ENCODE measurements at regions not wholly inside any gene's neighbourhood (a gene's known extent, or its start where the extent isn't known, plus 50 kb on each side); places are given as distances from the start of the nearest gene placed in this dataset.

- H3K4me1 ChIP-seq, result no peaks in the 10 kb centered on the region
- no peak overlapping the region for H3K4me3 ChIP-seq
- H3K27ac ChIP-seq, result no peak overlapping the region
- H3K27me3 ChIP-seq, result no peaks in the 10 kb centered on the region
- TF ChIP-seq POLR2A (IDR thresholded peaks at IDR 0.05) (no peak), CTCF (IDR thresholded peaks at IDR 0.05) (no peak)
- no peaks in the 10 kb centered on the region for H3K36me3 ChIP-seq
- 41 to 49% methylated on average over 2 of the region's 2 CpGs for WGBS, 2 donors
- H3K9me3 ChIP-seq, result no peaks in the 10 kb centered on the region
- intact Hi-C loops (cut with DNase I), result no loop called here
- DNase-seq, result no peak
Observed at GRCh38 chr3:18883571-18883970, 264.7 kb upstream of the KCNH8 start.

GRCh38 chr3:18880691-18881090 lies 267.6 kb upstream of the KCNH8 start:
- 80 to 94% methylated on average over 1 of the region's 1 CpG for WGBS, 2 donors
- TF ChIP-seq POLR2A (IDR thresholded peaks at IDR 0.05) (no peak), CTCF (IDR thresholded peaks at IDR 0.05) (no peak)
- no peaks in the 10 kb centered on the region for H3K9me3 ChIP-seq
- no peak for DNase-seq
- H3K4me3 ChIP-seq, result no peak overlapping the region
- no peaks in the 10 kb centered on the region for H3K36me3 ChIP-seq
- H3K27ac ChIP-seq, result no peak overlapping the region
- H3K4me1 ChIP-seq, result no peaks in the 10 kb centered on the region
- no peaks in the 10 kb centered on the region for H3K27me3 ChIP-seq
- intact Hi-C loops (cut with DNase I), result no loop called here

GRCh38 chr3:18872466-18872865 lies 275.8 kb upstream of the KCNH8 start:
- no peaks in the 10 kb centered on the region for H3K36me3 ChIP-seq
- TF ChIP-seq POLR2A (IDR thresholded peaks at IDR 0.05), result no peak
- TF ChIP-seq CTCF (IDR thresholded peaks at IDR 0.05), result no peak
- H3K9me3 ChIP-seq, result no peaks in the 10 kb centered on the region
- 75 to 82% methylated on average over 1 of the region's 1 CpG for WGBS, 2 donors
- no peaks in the 10 kb centered on the region for H3K27me3 ChIP-seq
- DNase-seq, result no peak
- H3K27ac ChIP-seq, result no peak overlapping the region
- intact Hi-C loops (cut with DNase I), result no loop called here
- H3K4me3 ChIP-seq, result no peak overlapping the region
- peaks cover 0 to 8% (median 0%) of the 10 kb centered on the region in 3 donors for H3K4me1 ChIP-seq

- no peaks in the 10 kb centered on the region for H3K36me3 ChIP-seq
- H3K27ac ChIP-seq, result no peak overlapping the region
- no peak for DNase-seq
- no peaks in the 10 kb centered on the region for H3K27me3 ChIP-seq
- no peak overlapping the region for H3K4me3 ChIP-seq
- no peaks in the 10 kb centered on the region for H3K9me3 ChIP-seq
- 49 to 50% methylated on average over 2 of the region's 2 CpGs for WGBS, 2 donors
- intact Hi-C loops (cut with DNase I), result no loop called here
- TF ChIP-seq POLR2A (IDR thresholded peaks at IDR 0.05) (no peak), CTCF (IDR thresholded peaks at IDR 0.05) (no peak)
- H3K4me1 ChIP-seq, result peaks cover 0 to 8% (median 0%) of the 10 kb centered on the region in 3 donors
Observed at GRCh38 chr3:18870642-18871041, 277.7 kb upstream of the KCNH8 start.

GRCh38 chr3:18870074-18870640 lies 278.2 kb upstream of the KCNH8 start:
- H3K27me3 ChIP-seq, result no peaks in the 10 kb centered on the region
- no peaks in the 10 kb centered on the region for H3K36me3 ChIP-seq
- no peaks in the 10 kb centered on the region for H3K9me3 ChIP-seq
- intact Hi-C loops (cut with DNase I), result no loop called here
- H3K4me1 ChIP-seq, result peaks cover 0 to 8% (median 0%) of the 10 kb centered on the region in 3 donors
- no peak for DNase-seq
- WGBS, 2 donors, result 40 to 41% methylated on average over 1 of the region's 1 CpG
- no peak overlapping the region for H3K4me3 ChIP-seq
- H3K27ac ChIP-seq, result no peak overlapping the region
- TF ChIP-seq POLR2A (IDR thresholded peaks at IDR 0.05) (no peak), CTCF (IDR thresholded peaks at IDR 0.05) (no peak)

Data from esophagus squamous epithelium (tissue), 5 donors.